ENCODE measurements at regions not wholly inside any gene's neighbourhood (a gene's known extent, or its start where the extent isn't known, plus 50 kb on each side); places are given as distances from the start of the nearest gene placed in this dataset.

GRCh38 chr15:70437882-70438451 is 325.4 kb downstream of the UACA start:
- Histone ChIP-seq H3K27ac (no peak overlapping the region), H3K9me3 (ENCODE audit: low read depth, low read length) (no peaks in the 10 kb centered on the region), H3K4me3 (no peak overlapping the region), H3K36me3 (ENCODE audit: insufficient read depth, low read length) (no peaks in the 10 kb centered on the region), H3K9ac (ENCODE audit: insufficient read length) (no peak overlapping the region)
- no peak for DNase-seq (ENCODE audit: low read depth, low spot score)
- TF ChIP-seq EZH2 (IDR thresholded peaks at IDR 0.05) (no peak), POLR2AphosphoS5 (IDR thresholded peaks at IDR 0.05; ENCODE audit: borderline replicate concordance, low read depth, low read length) (no peak), FOXP2 (optimal IDR thresholded peaks at IDR 0.05; ENCODE audit: control extremely low read depth, extremely low read length, insufficient read depth) (no peak)

GRCh38 chr15:70437089-70437488 is 326.3 kb downstream of the UACA start:
- no peak for DNase-seq (ENCODE audit: low read depth, low spot score)
- H3K4me3 ChIP-seq, result no peak overlapping the region
- no peaks in the 10 kb centered on the region for H3K9me3 ChIP-seq (ENCODE audit: low read depth, low read length)
- no peak overlapping the region for H3K9ac ChIP-seq (ENCODE audit: insufficient read length)
- TF ChIP-seq FOXP2 (optimal IDR thresholded peaks at IDR 0.05; ENCODE audit: control extremely low read depth, extremely low read length, insufficient read depth) (no peak), EZH2 (IDR thresholded peaks at IDR 0.05) (no peak), POLR2AphosphoS5 (IDR thresholded peaks at IDR 0.05; ENCODE audit: borderline replicate concordance, low read depth, low read length) (no peak)
- no peak overlapping the region for H3K27ac ChIP-seq
- no peaks in the 10 kb centered on the region for H3K36me3 ChIP-seq (ENCODE audit: insufficient read depth, low read length)

- no peaks in the 10 kb centered on the region for H3K36me3 ChIP-seq (ENCODE audit: insufficient read depth, low read length)
- DNase-seq (ENCODE audit: low read depth, low spot score), result no peak
- no peak overlapping the region for H3K4me3 ChIP-seq
- H3K27ac ChIP-seq, result no peak overlapping the region
- TF ChIP-seq EZH2 (IDR thresholded peaks at IDR 0.05) (no peak), FOXP2 (optimal IDR thresholded peaks at IDR 0.05; ENCODE audit: control extremely low read depth, extremely low read length, insufficient read depth) (no peak), POLR2AphosphoS5 (IDR thresholded peaks at IDR 0.05; ENCODE audit: borderline replicate concordance, low read depth, low read length) (no peak)
- no peak overlapping the region for H3K9ac ChIP-seq (ENCODE audit: insufficient read length)
- no peaks in the 10 kb centered on the region for H3K9me3 ChIP-seq (ENCODE audit: low read depth, low read length)
Measured at GRCh38 chr15:70436428-70436827, 326.9 kb downstream of the UACA start.

- Histone ChIP-seq H3K27ac (no peak overlapping the region), H3K9me3 (ENCODE audit: low read depth, low read length) (no peaks in the 10 kb centered on the region), H3K4me3 (no peak overlapping the region), H3K36me3 (ENCODE audit: insufficient read depth, low read length) (no peaks in the 10 kb centered on the region), H3K9ac (ENCODE audit: insufficient read length) (no peak overlapping the region)
- no peak for TF ChIP-seq POLR2AphosphoS5 (IDR thresholded peaks at IDR 0.05; ENCODE audit: borderline replicate concordance, low read depth, low read length)
- TF ChIP-seq FOXP2 (optimal IDR thresholded peaks at IDR 0.05; ENCODE audit: control extremely low read depth, extremely low read length, insufficient read depth), result no peak
- no peak for TF ChIP-seq EZH2 (IDR thresholded peaks at IDR 0.05)
- DNase-seq (ENCODE audit: low read depth, low spot score), result no peak
Measured at GRCh38 chr15:70435872-70436271, 327.5 kb downstream of the UACA start.

- no peak overlapping the region for H3K4me3 ChIP-seq
- DNase-seq (ENCODE audit: low read depth, low spot score), result no peak
- H3K36me3 ChIP-seq (ENCODE audit: insufficient read depth, low read length), result no peaks in the 10 kb centered on the region
- TF ChIP-seq FOXP2 (optimal IDR thresholded peaks at IDR 0.05; ENCODE audit: control extremely low read depth, extremely low read length, insufficient read depth) (no peak), EZH2 (IDR thresholded peaks at IDR 0.05) (no peak), POLR2AphosphoS5 (IDR thresholded peaks at IDR 0.05; ENCODE audit: borderline replicate concordance, low read depth, low read length) (no peak)
- H3K9ac ChIP-seq (ENCODE audit: insufficient read length), result no peak overlapping the region
- no peaks in the 10 kb centered on the region for H3K9me3 ChIP-seq (ENCODE audit: low read depth, low read length)
- no peak overlapping the region for H3K27ac ChIP-seq
Measured at GRCh38 chr15:70435369-70435768, 328.0 kb downstream of the UACA start.

GRCh38 chr15:70433586-70434324 is 329.6 kb downstream of the UACA start:
- TF ChIP-seq EZH2 (IDR thresholded peaks at IDR 0.05) (no peak), FOXP2 (optimal IDR thresholded peaks at IDR 0.05; ENCODE audit: control extremely low read depth, extremely low read length, insufficient read depth) (no peak), POLR2AphosphoS5 (IDR thresholded peaks at IDR 0.05; ENCODE audit: borderline replicate concordance, low read depth, low read length) (no peak)
- Histone ChIP-seq H3K27ac (no peak overlapping the region), H3K4me3 (no peak overlapping the region), H3K9me3 (ENCODE audit: low read depth, low read length) (no peaks in the 10 kb centered on the region), H3K9ac (ENCODE audit: insufficient read length) (no peak overlapping the region), H3K36me3 (ENCODE audit: insufficient read depth, low read length) (no peaks in the 10 kb centered on the region)
- DNase-seq (ENCODE audit: low read depth, low spot score), result no peak

GRCh38 chr15:70432924-70433495 is 330.3 kb downstream of the UACA start:
- Histone ChIP-seq H3K9me3 (ENCODE audit: low read depth, low read length) (no peaks in the 10 kb centered on the region), H3K27ac (no peak overlapping the region), H3K36me3 (ENCODE audit: insufficient read depth, low read length) (no peaks in the 10 kb centered on the region), H3K4me3 (no peak overlapping the region), H3K9ac (ENCODE audit: insufficient read length) (no peak overlapping the region)
- TF ChIP-seq FOXP2 (optimal IDR thresholded peaks at IDR 0.05; ENCODE audit: control extremely low read depth, extremely low read length, insufficient read depth) (no peak), EZH2 (IDR thresholded peaks at IDR 0.05) (no peak), POLR2AphosphoS5 (IDR thresholded peaks at IDR 0.05; ENCODE audit: borderline replicate concordance, low read depth, low read length) (no peak)
- no peak for DNase-seq (ENCODE audit: low read depth, low spot score)

GRCh38 chr15:70431854-70432253 is 331.5 kb downstream of the UACA start:
- H3K4me3 ChIP-seq, result no peak overlapping the region
- no peaks in the 10 kb centered on the region for H3K9me3 ChIP-seq (ENCODE audit: low read depth, low read length)
- no peaks in the 10 kb centered on the region for H3K36me3 ChIP-seq (ENCODE audit: insufficient read depth, low read length)
- no peak for TF ChIP-seq FOXP2 (optimal IDR thresholded peaks at IDR 0.05; ENCODE audit: control extremely low read depth, extremely low read length, insufficient read depth)
- no peak for TF ChIP-seq EZH2 (IDR thresholded peaks at IDR 0.05)
- TF ChIP-seq POLR2AphosphoS5 (IDR thresholded peaks at IDR 0.05; ENCODE audit: borderline replicate concordance, low read depth, low read length), result no peak
- no peak overlapping the region for H3K27ac ChIP-seq
- no peak overlapping the region for H3K9ac ChIP-seq (ENCODE audit: insufficient read length)
- no peak for DNase-seq (ENCODE audit: low read depth, low spot score)

Measured in SK-N-MC (cell line).